SU-DHL-6 (cell line): ENCODE measurements at regions not wholly inside any gene's neighbourhood (a gene's known extent, or its start where the extent isn't known, plus 50 kb on each side); places are given as distances from the start of the nearest gene placed in this dataset.
"Not testable (repeated sequence)": the region's sequence is repeated elsewhere in the genome, so short reads cannot be mapped to it uniquely, and the experiment has no call there.

Experiments used
- CTCF ChIP-seq: fragments of 200-600 bp; sonication (generic); IDR thresholded peaks from one replicate; pipeline ENCODE4 v1.5.1; 2017; ENCODE audit warnings: antibody characterized with exemption, mild to moderate bottlenecking, low read length, moderate library complexity; ENCODE audit not compliant: insufficient read depth, poor library complexity, severe bottlenecking
- EZH2phosphoT487 ChIP-seq: fragments of 200-600 bp; sonication (generic), shearing (Covaris generic); conservative IDR thresholded peaks from 2 replicates; pipeline ENCODE4 v1.6.1; 2018; ENCODE audit warnings: mild to moderate bottlenecking, antibody characterized with exemption, low read length, moderate library complexity, mixed read lengths

DNA sequence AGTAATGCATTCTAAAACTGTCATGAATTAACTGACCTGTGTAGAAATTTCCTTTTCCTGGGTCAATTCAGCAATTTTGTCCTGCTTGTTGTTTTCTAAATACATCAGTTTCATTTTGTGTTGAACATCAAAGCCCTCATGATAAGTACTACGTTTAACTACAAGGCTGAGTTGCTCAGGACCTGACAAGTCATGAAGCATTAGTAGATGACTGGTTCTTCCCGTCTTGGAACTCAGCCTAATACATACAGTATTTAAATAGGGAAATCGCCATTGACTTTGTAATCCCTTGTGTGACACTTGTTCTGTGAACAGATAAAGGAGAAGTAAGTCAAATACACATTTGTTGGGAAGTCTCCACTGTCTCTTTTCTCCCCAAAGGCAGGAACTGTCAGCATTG, 727.1 kb downstream of the TTLL7 start:
- TF ChIP-seq CTCF, EZH2phosphoT487: not testable (repeated sequence)
